Inflammatory macrophage treated with lipopolysaccharide for 1 hour (primary cell): ENCODE measurements at regions not wholly inside any gene's neighbourhood (a gene's known extent, or its start where the extent isn't known, plus 50 kb on each side); places are given as distances from the start of the nearest gene placed in this dataset.
A peak's percentile ranks its signal among the peaks of the same experiment; 100 is the strongest.
"Not testable (repeated sequence)": the region's sequence is repeated elsewhere in the genome, so short reads cannot be mapped to it uniquely, and the experiment has no call there.

Experiments used
- DNase-seq, 2 donors: peaks; one replicate each; pipeline ENCODE4 v3.0.0-alpha.2; 2020 to 2022

- no peak for DNase-seq
Measured at GRCh38 chr4:156538651-156539257, 432.8 kb downstream of the PDGFC start.

- DNase-seq, result no peak
Measured at GRCh38 chr4:156538210-156538609, 433.4 kb downstream of the PDGFC start.

- no peak for DNase-seq
Measured at GRCh38 chr4:156537286-156537685, 434.3 kb downstream of the PDGFC start.

- no peak for DNase-seq
Measured at GRCh38 chr4:156536661-156537060, 434.9 kb downstream of the PDGFC start.

- DNase-seq, result no peak
Measured at GRCh38 chr4:156534205-156534604, 437.4 kb downstream of the PDGFC start.

- no peak for DNase-seq
Measured at GRCh38 chr4:156528216-156528615, 443.4 kb downstream of the PDGFC start.

GRCh38 chr4:156527237-156527993, 444.2 kb downstream of the PDGFC start:
- no peak for DNase-seq

- DNase-seq, result no peak
Measured at GRCh38 chr4:156523991-156524390, 447.6 kb downstream of the PDGFC start.

- DNase-seq, result no peak
Measured at GRCh38 chr4:156523492-156523891, 448.1 kb downstream of the PDGFC start.

- DNase-seq, result no peak
Measured at GRCh38 chr4:156521631-156522030, 450.0 kb downstream of the PDGFC start.

GRCh38 chr4:156517956-156518355, 453.6 kb downstream of the PDGFC start:
- no peak for DNase-seq

GRCh38 chr4:156517546-156517945, 454.1 kb downstream of the PDGFC start:
- no peak for DNase-seq

GRCh38 chr4:156516698-156517097, 454.9 kb downstream of the PDGFC start:
- DNase-seq, result no peak

- peak; percentile 55 to 62 for DNase-seq
Measured at GRCh38 chr4:156515295-156515694, 456.3 kb downstream of the PDGFC start.

GRCh38 chr4:156512622-156513021, 459.0 kb downstream of the PDGFC start:
- no peak for DNase-seq

GRCh38 chr4:156509921-156510320, 461.7 kb downstream of the PDGFC start:
- DNase-seq, result not testable (repeated sequence)

- no peak for DNase-seq
Measured at GRCh38 chr4:156505341-156505955, 466.2 kb downstream of the PDGFC start.

- DNase-seq, result no peak
Measured at GRCh38 chr4:156503119-156503518, 468.5 kb downstream of the PDGFC start.

- DNase-seq, result no peak
Measured at GRCh38 chr4:156501962-156502361, 469.6 kb downstream of the PDGFC start.

GRCh38 chr4:156499684-156500083, 471.9 kb downstream of the PDGFC start:
- no peak for DNase-seq

GRCh38 chr4:156497486-156497885, 474.1 kb downstream of the PDGFC start:
- no peak for DNase-seq

- no peak for DNase-seq
Measured at GRCh38 chr4:156496797-156497196, 474.8 kb downstream of the PDGFC start.

GRCh38 chr4:156495836-156496235, 475.8 kb downstream of the PDGFC start:
- no peak for DNase-seq

GRCh38 chr4:156495091-156495490, 476.5 kb downstream of the PDGFC start:
- DNase-seq, result no peak
